Astrocyte of the cerebellum (primary cell): ENCODE measurements at regions not wholly inside any gene's neighbourhood (a gene's known extent, or its start where the extent isn't known, plus 50 kb on each side); places are given as distances from the start of the nearest gene placed in this dataset.

Source experiments
- DNase-seq: peaks from one replicate; pipeline ENCODE4 v3.0.0-alpha.2; 2011; ENCODE audit warnings: low read depth
- H3K4me3 ChIP-seq: 2 replicates; pipeline ENCODE4 v1.5.1; 2011; ENCODE audit warnings: mild to moderate bottlenecking, low read depth, low read length, moderate library complexity
- in situ Hi-C: cut with HindIII; loops from 2 replicates; pipeline ENCODE4 v1.10.0; 2017; ENCODE audit warnings: low sequenced_read_pairs
- TF ChIP-seq, protein P1 (sequence below): IDR thresholded peaks from 2 replicates; pipeline ENCODE4 v1.5.1; 2012; ENCODE audit warnings: low read length, low read depth, moderate library complexity, mild to moderate bottlenecking; ENCODE audit errors: missing control alignments

- TF ChIP-seq, protein P1, sequence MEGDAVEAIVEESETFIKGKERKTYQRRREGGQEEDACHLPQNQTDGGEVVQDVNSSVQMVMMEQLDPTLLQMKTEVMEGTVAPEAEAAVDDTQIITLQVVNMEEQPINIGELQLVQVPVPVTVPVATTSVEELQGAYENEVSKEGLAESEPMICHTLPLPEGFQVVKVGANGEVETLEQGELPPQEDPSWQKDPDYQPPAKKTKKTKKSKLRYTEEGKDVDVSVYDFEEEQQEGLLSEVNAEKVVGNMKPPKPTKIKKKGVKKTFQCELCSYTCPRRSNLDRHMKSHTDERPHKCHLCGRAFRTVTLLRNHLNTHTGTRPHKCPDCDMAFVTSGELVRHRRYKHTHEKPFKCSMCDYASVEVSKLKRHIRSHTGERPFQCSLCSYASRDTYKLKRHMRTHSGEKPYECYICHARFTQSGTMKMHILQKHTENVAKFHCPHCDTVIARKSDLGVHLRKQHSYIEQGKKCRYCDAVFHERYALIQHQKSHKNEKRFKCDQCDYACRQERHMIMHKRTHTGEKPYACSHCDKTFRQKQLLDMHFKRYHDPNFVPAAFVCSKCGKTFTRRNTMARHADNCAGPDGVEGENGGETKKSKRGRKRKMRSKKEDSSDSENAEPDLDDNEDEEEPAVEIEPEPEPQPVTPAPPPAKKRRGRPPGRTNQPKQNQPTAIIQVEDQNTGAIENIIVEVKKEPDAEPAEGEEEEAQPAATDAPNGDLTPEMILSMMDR, result no peak
- no peak overlapping the region for H3K4me3 ChIP-seq
- in situ Hi-C loops, result no loop called here
- DNase-seq, result no peak
These were observed 240.4 kb downstream of the PTGER3 start for GRCh38 chr1:70807088-70807664.

DNA sequence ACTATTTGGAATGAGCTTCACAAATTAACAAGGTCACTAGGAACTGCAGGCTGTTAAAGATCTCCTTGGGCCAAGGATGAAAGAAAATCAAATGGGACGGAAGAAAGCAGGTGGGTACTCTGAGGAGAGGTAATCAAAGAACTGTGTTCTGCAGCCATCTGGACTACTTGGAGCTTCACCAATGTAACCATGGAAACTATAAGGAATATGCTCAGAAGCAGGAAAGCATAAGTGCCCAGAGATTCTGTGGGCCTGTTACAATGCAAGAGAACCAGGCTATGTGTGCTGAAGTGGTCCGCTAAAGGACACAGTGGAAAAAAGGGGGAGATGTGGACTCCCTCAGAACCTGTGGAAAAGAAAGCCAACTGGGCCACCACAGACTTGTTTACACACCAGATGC, 238.5 kb downstream of the PTGER3 start:
- in situ Hi-C loops, result no loop called here
- TF ChIP-seq, protein P1, result no peak
- DNase-seq, result no peak
- H3K4me3 ChIP-seq, result no peak overlapping the region

DNA sequence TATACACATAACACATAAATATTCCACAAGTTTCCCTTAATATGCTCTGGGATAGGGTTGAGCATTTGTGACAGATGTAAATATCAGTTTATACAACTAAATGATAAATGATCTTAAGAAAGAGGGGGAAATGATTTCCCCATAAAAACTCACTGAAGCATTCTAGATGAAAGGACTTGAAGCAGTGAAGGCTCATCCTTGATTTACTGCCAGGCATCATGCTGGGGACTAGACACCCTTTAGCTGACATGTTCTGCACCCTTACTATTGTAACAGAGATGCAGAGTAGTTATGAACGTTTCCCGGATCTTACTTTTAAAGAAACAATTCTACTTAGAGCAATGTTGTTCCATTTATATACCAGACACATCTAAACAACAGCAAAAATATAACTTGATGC, 235.8 kb downstream of the PTGER3 start:
- DNase-seq, result no peak
- no peak overlapping the region for H3K4me3 ChIP-seq
- in situ Hi-C loops, result no loop called here
- TF ChIP-seq, protein P1, result no peak

GRCh38 chr1:70812442-70813109, 235.0 kb downstream of the PTGER3 start:
- DNase-seq, result no peak
- TF ChIP-seq, protein P1, result no peak
- in situ Hi-C loops, result no loop called here
- no peak overlapping the region for H3K4me3 ChIP-seq

DNA sequence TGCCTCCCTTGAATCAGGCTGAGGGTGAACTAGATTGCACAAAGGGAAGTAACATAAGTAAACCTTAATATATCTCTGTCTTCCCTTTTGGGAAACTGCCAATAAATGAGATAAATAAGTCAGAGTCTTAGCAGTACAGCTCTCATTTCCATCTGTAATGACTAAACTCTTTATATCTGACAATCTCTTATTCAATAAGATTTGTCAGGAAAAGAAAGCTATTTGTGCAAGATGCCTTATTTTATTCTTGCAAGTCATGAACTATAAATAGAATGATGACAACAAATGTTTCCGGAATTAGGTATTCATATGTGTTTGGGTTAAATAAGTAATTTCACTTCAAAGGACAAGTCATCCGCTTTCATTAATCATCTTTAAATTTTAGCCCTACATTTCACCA, 229.2 kb downstream of the PTGER3 start:
- in situ Hi-C loops, result no loop called here
- H3K4me3 ChIP-seq, result no peak overlapping the region
- TF ChIP-seq, protein P1, result no peak
- no peak for DNase-seq

- in situ Hi-C loops, result no loop called here
- H3K4me3 ChIP-seq, result no peak overlapping the region
- TF ChIP-seq, protein P1, result no peak
- DNase-seq, result no peak
These were observed 228.4 kb downstream of the PTGER3 start for GRCh38 chr1:70819231-70819630.
